Activated CD4-positive, alpha-beta memory T cell treated with anti-CD3 and anti-CD28 coated beads, Interleukin-2, amount 10 ng/mL, durations not matched to agents 7 days and 5 days (primary cell): ENCODE measurements at regions not wholly inside any gene's neighbourhood (a gene's known extent, or its start where the extent isn't known, plus 50 kb on each side); places are given as distances from the start of the nearest gene placed in this dataset.

ENCODE experiments used
- CTCF ChIA-PET: fragments of 350-600 bp; sonication (Branson Sonifier 250); formaldehyde crosslinking; loops from one replicate; lab custom pipeline; 2021; ENCODE audit warnings: antibody characterized with exemption, inconsistent platforms; lab: Charles Lee
- POLR2A ChIA-PET: fragments of 350-600 bp; sonication (Branson Sonifier 250); formaldehyde crosslinking; loops from one replicate; lab custom pipeline; 2021; ENCODE audit warnings: antibody characterized with exemption; lab: Charles Lee
- DNase-seq: peaks from one replicate; pipeline ENCODE4 v3.0.0-alpha.2; 2020
- H3K27ac Mint-ChIP-seq: one replicate; pipeline ENCODE4 v1.8.0; 2021; ENCODE audit warnings: mild to moderate bottlenecking, mixed read lengths
- H3K27me3 Mint-ChIP-seq: one replicate; pipeline ENCODE4 v1.8.0; 2021; ENCODE audit warnings: mixed read lengths
- H3K36me3 Mint-ChIP-seq: one replicate; pipeline ENCODE4 v1.8.0; 2021; ENCODE audit warnings: low read depth, mixed read lengths
- H3K4me1 Mint-ChIP-seq: one replicate; pipeline ENCODE4 v1.8.0; 2021; ENCODE audit warnings: mixed read lengths
- H3K4me3 Mint-ChIP-seq: one replicate; pipeline ENCODE4 v1.8.0; 2021; ENCODE audit warnings: mild to moderate bottlenecking, mixed read lengths
- H3K9me3 Mint-ChIP-seq: one replicate; pipeline ENCODE4 v1.8.0; 2021; ENCODE audit warnings: mixed read lengths

DNA sequence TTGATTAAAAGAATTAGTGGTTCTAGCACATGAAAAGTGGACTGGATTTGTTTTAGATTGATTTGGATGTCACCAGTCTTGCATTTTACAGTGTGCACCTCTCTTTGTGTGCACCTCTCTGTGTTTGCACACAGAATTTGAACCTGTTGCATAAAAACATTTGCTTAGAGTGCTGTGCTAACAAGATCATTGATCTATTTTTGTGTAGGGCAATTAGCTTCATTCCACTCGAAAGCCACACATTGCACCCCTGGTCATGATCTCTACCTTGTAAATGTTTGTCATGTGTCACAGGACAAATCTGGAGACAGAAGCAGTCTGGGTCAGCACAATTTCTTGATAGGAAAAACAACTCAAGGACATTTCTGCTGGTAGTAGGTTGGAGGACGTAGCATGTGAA is 258.7 kb upstream of the LINC00305 start:
- Mint-ChIP-seq H3K27ac (no peak overlapping the region), H3K36me3 (no peaks in the 10 kb centered on the region), H3K4me1 (no peaks in the 10 kb centered on the region), H3K4me3 (no peak overlapping the region), H3K9me3 (no peaks in the 10 kb centered on the region), H3K27me3 (no peaks in the 10 kb centered on the region)
- no peak for DNase-seq
- CTCF ChIA-PET, result no interaction called here
- POLR2A ChIA-PET, result no interaction called here

DNA sequence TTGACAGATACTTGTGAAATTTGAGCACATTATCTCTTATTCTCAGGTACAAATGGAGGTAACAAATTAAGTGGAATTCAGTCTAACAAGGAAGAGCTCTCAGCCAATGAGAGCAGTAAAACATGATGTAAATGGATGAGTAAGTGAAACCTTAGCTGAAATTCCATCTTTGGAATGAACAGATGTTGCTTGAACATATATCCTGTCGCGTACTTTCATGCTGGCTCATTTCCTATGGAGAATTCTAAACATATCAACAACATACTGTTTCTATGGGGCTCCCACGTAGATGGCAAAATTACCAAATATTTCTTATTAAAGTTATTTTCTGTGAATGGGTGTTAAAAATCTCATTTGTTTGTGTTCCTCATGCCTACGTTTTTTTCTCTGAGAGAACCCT is 256.3 kb upstream of the LINC00305 start:
- H3K27ac Mint-ChIP-seq, result no peak overlapping the region
- no peaks in the 10 kb centered on the region for H3K27me3 Mint-ChIP-seq
- CTCF ChIA-PET, result no interaction called here
- H3K4me3 Mint-ChIP-seq, result no peak overlapping the region
- no peaks in the 10 kb centered on the region for H3K4me1 Mint-ChIP-seq
- H3K36me3 Mint-ChIP-seq, result no peaks in the 10 kb centered on the region
- POLR2A ChIA-PET, result no interaction called here
- no peak for DNase-seq
- H3K9me3 Mint-ChIP-seq, result no peaks in the 10 kb centered on the region

DNA sequence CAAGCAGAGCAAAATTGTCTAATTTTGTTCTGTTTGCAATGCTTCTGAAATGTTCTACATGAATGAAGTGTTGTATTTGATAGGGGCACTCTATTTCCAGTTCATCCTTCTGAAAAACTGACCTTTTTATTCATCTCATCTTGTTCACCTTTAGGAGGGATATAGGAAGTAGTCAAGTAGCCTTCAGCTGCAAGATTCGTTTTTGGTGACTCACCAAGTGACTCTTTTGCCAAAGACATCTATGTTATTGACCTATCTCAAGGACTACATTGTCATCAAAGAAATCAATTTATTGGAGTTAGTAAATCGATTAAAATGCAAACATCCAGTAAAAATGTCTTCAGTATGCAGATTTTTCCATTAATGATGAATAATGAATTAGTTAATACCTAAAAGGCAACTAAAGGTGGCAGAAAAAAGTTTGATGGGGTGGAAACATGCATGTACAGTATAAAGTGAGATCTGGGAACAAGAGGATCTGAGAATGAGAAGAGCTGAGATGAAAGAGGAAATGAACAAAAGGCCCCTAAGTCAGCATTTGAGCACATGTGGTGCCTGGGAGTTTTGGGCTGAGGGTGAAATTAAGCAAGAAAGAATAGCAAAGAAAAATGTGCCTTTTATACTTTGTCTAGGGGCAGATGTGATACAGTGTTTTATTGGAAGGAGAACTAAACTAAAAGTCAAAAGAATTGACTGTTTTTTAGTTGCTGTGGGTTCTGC is 255.1 kb upstream of the LINC00305 start:
- H3K4me3 Mint-ChIP-seq, result no peak overlapping the region
- H3K27me3 Mint-ChIP-seq, result no peaks in the 10 kb centered on the region
- POLR2A ChIA-PET, result no interaction called here
- CTCF ChIA-PET, result no interaction called here
- no peaks in the 10 kb centered on the region for H3K36me3 Mint-ChIP-seq
- H3K4me1 Mint-ChIP-seq, result no peaks in the 10 kb centered on the region
- H3K27ac Mint-ChIP-seq, result no peak overlapping the region
- DNase-seq, result no peak
- H3K9me3 Mint-ChIP-seq, result no peaks in the 10 kb centered on the region

- Mint-ChIP-seq H3K4me3 (no peak overlapping the region), H3K36me3 (no peaks in the 10 kb centered on the region), H3K9me3 (no peaks in the 10 kb centered on the region), H3K4me1 (no peaks in the 10 kb centered on the region), H3K27me3 (no peaks in the 10 kb centered on the region), H3K27ac (no peak overlapping the region)
- CTCF ChIA-PET, result no interaction called here
- POLR2A ChIA-PET, result no interaction called here
- no peak for DNase-seq
Measured at GRCh38 chr18:64402636-64403035, 253.7 kb upstream of the LINC00305 start.

GRCh38 chr18:64401268-64402060 is 252.6 kb upstream of the LINC00305 start:
- ChIA-PET CTCF (no interaction called here), POLR2A (no interaction called here)
- H3K4me1 Mint-ChIP-seq, result no peaks in the 10 kb centered on the region
- H3K27me3 Mint-ChIP-seq, result no peaks in the 10 kb centered on the region
- no peak overlapping the region for H3K27ac Mint-ChIP-seq
- H3K9me3 Mint-ChIP-seq, result no peaks in the 10 kb centered on the region
- no peak for DNase-seq
- no peak overlapping the region for H3K4me3 Mint-ChIP-seq
- H3K36me3 Mint-ChIP-seq, result no peaks in the 10 kb centered on the region

DNA sequence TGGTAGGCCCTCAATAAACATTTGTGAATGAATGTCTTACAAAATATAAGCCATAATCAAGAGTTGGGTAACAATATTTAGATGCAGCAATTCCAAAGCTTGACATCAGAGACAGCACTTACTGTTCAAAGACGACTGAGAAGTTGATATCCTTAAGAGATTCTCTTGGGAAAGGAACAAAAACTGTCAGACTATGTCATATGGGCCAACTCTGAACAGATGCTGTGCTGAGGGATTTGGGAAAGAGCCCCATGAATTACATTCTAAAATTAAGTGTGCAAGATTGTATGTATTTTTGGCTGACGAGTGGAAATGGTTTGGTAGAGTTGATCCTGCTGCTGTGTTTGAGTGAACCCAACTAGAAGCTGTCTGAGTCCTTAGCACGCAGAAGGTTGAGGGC is 250.7 kb upstream of the LINC00305 start:
- H3K9me3 Mint-ChIP-seq, result no peaks in the 10 kb centered on the region
- no peak overlapping the region for H3K27ac Mint-ChIP-seq
- H3K4me3 Mint-ChIP-seq, result no peak overlapping the region
- no peak for DNase-seq
- POLR2A ChIA-PET, result no interaction called here
- no peaks in the 10 kb centered on the region for H3K27me3 Mint-ChIP-seq
- no peaks in the 10 kb centered on the region for H3K36me3 Mint-ChIP-seq
- H3K4me1 Mint-ChIP-seq, result no peaks in the 10 kb centered on the region
- CTCF ChIA-PET, result no interaction called here

GRCh38 chr18:64398320-64398719 is 249.4 kb upstream of the LINC00305 start:
- POLR2A ChIA-PET, result no interaction called here
- H3K27ac Mint-ChIP-seq, result no peak overlapping the region

GRCh38 chr18:64392202-64392601 is 243.3 kb upstream of the LINC00305 start:
- POLR2A ChIA-PET, result no interaction called here
- peaks cover 2% of the 10 kb centered on the region for H3K9me3 Mint-ChIP-seq
- CTCF ChIA-PET, result no interaction called here
- no peak for DNase-seq
- no peaks in the 10 kb centered on the region for H3K27me3 Mint-ChIP-seq
- H3K4me3 Mint-ChIP-seq, result no peak overlapping the region
- H3K4me1 Mint-ChIP-seq, result no peaks in the 10 kb centered on the region
- H3K27ac Mint-ChIP-seq, result no peak overlapping the region
- H3K36me3 Mint-ChIP-seq, result no peaks in the 10 kb centered on the region

More at GRCh38 chr18:64398320-64398719, 249.4 kb upstream of the LINC00305 start:
- no peaks in the 10 kb centered on the region for H3K9me3 Mint-ChIP-seq
- H3K4me1 Mint-ChIP-seq, result no peaks in the 10 kb centered on the region
- no peak overlapping the region for H3K4me3 Mint-ChIP-seq
- no peaks in the 10 kb centered on the region for H3K36me3 Mint-ChIP-seq
- no peaks in the 10 kb centered on the region for H3K27me3 Mint-ChIP-seq
- CTCF ChIA-PET, result no interaction called here
- DNase-seq, result no peak

DNA sequence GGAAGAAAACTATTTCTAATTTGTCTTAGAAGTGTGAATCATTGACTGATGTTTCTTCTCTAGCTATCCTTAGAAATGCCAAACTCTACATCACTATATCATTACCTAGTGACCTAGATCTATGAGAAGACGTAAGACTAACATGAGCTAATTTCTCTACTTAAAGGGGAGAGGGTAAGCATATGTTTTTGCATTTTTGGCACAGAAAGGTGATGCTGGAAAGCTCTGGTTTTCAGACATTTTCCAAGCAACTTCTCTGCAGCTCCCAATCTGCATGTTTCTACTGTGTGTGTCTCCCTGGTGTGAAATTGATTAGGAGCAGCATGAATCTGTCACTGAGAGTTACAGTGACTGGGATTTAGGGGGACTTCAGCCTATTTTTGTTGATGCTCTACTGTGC is 235.2 kb upstream of the LINC00305 start:
- Mint-ChIP-seq H3K36me3 (no peaks in the 10 kb centered on the region), H3K4me3 (no peak overlapping the region), H3K27me3 (no peaks in the 10 kb centered on the region), H3K27ac (no peak overlapping the region), H3K4me1 (no peaks in the 10 kb centered on the region), H3K9me3 (no peaks in the 10 kb centered on the region)
- POLR2A ChIA-PET, result no interaction called here
- CTCF ChIA-PET, result no interaction called here
- DNase-seq, result no peak

- Mint-ChIP-seq H3K27ac (no peak overlapping the region), H3K36me3 (no peaks in the 10 kb centered on the region), H3K27me3 (no peaks in the 10 kb centered on the region), H3K9me3 (no peaks in the 10 kb centered on the region), H3K4me3 (no peak overlapping the region), H3K4me1 (no peaks in the 10 kb centered on the region)
- ChIA-PET CTCF (no interaction called here), POLR2A (no interaction called here)
- DNase-seq, result no peak
Measured at GRCh38 chr18:64380117-64380516, 231.2 kb upstream of the LINC00305 start.

GRCh38 chr18:64379662-64380061 is 230.8 kb upstream of the LINC00305 start:
- CTCF ChIA-PET, result no interaction called here
- H3K36me3 Mint-ChIP-seq, result no peaks in the 10 kb centered on the region
- POLR2A ChIA-PET, result no interaction called here
- H3K27me3 Mint-ChIP-seq, result no peaks in the 10 kb centered on the region
- no peaks in the 10 kb centered on the region for H3K9me3 Mint-ChIP-seq
- no peak for DNase-seq
- H3K4me3 Mint-ChIP-seq, result no peak overlapping the region
- no peak overlapping the region for H3K27ac Mint-ChIP-seq
- no peaks in the 10 kb centered on the region for H3K4me1 Mint-ChIP-seq

DNA sequence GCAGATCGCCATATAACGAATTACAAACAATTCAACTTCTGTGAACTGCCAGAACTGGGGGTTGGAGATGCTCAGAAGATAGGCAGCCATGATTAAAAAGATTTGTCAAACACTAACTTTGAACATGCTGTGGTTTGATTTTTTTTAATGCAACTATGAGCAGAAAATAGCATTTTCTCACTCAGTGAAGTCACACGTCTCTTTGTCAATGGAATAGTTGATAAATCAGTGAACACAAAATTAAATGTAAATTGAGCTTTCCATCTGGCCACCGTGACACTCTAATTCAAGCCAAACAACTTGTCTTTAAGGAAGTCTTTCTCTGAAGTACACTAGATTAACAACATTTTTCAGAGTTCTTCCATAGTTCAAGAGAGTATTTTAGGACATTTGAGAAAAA is 228.6 kb upstream of the LINC00305 start:
- no peaks in the 10 kb centered on the region for H3K4me1 Mint-ChIP-seq
- ChIA-PET POLR2A (no interaction called here), CTCF (no interaction called here)
- no peaks in the 10 kb centered on the region for H3K27me3 Mint-ChIP-seq
- no peaks in the 10 kb centered on the region for H3K36me3 Mint-ChIP-seq
- H3K4me3 Mint-ChIP-seq, result no peak overlapping the region
- no peaks in the 10 kb centered on the region for H3K9me3 Mint-ChIP-seq
- DNase-seq, result no peak
- no peak overlapping the region for H3K27ac Mint-ChIP-seq

GRCh38 chr18:64372850-64373249 is 224.0 kb upstream of the LINC00305 start:
- Mint-ChIP-seq H3K27me3 (no peaks in the 10 kb centered on the region), H3K9me3 (peaks cover 4% of the 10 kb centered on the region), H3K4me1 (no peaks in the 10 kb centered on the region), H3K4me3 (no peak overlapping the region), H3K27ac (no peak overlapping the region), H3K36me3 (no peaks in the 10 kb centered on the region)
- ChIA-PET CTCF (no interaction called here), POLR2A (no interaction called here)
- no peak for DNase-seq
